ENCODE measurements at regions not wholly inside any gene's neighbourhood (a gene's known extent, or its start where the extent isn't known, plus 50 kb on each side); places are given as distances from the start of the nearest gene placed in this dataset.

DNA sequence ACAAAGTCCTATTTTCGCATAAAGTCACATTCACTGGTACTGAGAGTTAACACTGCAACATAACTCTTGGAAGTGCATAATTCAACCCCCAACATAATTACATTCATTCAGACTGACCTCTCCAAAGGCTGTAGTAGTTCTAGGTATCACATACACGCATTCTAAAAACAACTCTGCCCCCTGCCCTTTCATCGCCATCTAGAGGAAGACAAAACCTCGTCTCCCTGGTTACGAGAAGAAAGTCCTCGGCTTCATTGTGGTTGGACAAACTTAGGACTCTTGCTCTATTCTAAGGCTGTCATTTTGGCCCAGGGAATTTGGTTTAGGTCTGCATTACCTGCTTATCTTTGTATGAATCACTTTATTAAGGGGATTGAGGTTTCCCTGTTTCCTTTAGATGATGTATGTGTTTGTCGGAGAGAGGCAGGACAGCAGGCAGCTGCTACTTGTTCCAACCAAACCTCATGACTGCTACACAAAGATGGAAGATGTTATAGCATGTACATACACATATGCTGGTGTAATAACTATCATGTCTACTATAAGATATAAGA is 215.4 kb upstream of the NRXN1 start:
- no peak for DNase-seq

DNA sequence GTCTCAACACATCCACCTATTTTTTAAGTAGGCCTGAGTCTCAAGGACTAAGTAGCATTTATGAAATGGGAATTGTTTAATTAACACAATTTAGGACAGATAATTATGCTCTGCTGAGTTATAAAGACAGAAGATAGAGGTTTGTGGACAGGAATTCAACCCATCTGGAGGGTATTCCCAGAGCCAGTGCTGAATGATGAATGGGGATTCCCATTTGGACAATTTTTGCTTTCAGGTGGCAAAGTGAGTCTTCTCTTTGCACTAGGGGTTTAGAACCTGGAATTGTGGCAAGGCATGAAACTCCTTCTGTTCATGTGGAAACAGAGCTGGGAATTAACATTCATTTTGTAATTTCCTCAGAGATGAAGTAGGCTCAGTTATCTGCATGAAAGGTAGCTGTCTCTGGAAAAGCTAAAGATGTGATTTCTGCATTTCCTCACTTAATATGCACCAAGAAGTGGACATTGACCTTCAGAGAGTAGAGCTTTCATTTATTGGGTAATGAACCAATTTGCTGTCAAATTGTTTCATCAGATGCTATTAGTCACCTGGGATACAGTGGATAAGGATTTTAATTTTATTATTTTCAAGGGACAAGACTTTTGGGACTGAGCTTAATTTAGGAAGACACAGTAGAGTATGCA is 212.1 kb upstream of the NRXN1 start:
- no peak for DNase-seq

DNA sequence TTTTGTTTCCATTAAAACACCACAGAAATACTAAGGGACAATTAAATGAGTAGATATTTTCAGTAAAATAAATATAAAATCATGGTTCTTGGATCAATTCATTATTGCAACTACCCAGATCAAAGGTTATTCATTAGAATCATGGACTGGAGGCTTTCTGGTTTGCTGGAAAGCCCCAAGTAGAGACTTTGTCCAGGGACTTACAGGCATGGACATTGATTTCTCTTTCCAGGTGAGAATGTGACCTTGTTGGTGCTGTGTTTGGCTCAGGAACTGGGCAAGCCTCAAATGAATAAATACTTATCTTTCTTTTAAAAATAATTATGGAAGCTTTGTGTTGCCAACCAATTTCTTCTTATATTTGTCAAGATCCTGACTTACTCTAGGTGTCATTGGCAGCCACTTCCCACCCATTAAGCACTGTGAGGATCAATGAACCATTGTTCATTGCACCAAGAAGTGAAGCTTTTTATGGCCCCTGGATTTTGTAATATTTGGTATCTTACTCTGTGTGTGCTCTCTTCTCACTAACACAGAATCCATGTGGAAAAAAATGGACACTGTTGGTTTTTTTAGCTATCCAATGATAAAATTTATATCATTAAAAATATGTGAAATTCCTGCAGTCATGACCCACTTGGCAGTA is 205.8 kb upstream of the NRXN1 start:
- no peak for DNase-seq

DNA sequence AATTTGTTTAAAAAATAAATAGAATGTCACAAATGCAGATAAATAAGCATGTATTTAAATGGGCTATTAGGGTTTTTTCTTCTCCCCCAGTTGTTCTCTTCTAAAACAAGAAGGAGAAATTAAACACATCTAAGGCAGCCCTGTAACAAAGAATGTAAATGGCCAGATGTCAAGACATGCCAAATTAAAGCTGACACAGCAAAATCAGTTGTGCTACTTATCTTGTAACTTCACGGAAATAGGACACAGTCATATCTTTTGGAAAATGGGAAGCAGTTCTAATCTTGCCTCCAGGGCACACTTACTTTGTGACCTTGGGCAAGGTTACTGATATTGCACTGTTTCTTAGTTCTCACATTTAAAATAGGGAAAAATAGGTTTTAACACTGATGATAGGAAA is 200.1 kb upstream of the NRXN1 start:
- no peak for DNase-seq

DNA sequence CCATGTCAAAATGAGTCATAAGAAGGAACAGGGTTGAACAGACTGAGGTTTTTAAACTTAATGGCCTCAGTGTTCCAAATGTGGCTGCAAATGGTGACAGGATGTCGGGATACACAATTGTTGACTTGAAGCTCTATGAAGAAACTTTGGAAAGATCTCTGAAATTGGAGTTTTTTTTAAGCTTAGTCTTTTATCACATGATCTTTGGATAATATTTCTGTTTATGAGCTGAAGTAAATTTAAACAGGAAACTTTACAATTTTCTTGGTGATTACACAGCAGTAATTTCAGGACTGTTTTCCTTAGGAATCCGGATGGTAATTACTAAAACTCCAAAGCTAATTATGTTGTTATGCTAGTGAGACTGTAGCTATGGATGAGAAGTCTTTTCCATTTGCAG is 199.1 kb upstream of the NRXN1 start:
- DNase-seq, result no peak

DNA sequence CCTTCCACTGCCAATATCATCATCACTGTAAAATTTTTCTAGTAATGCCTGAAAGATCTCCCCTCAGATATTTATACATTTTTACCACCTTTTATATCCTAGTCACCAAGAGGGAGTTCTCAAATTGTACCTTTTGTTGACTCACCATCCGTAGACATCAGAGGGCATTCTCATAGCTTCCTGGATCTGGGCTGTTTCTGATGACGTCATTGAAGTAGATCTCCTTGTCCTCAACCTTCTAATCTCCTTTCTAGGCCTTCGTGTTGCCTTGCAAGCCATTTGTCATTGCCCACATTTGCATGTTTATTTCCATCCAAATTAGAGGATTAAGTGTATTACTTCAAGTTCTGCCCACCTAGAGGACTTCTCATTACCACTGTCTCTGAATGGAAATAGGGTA is 193.4 kb upstream of the NRXN1 start:
- DNase-seq, result no peak

DNA sequence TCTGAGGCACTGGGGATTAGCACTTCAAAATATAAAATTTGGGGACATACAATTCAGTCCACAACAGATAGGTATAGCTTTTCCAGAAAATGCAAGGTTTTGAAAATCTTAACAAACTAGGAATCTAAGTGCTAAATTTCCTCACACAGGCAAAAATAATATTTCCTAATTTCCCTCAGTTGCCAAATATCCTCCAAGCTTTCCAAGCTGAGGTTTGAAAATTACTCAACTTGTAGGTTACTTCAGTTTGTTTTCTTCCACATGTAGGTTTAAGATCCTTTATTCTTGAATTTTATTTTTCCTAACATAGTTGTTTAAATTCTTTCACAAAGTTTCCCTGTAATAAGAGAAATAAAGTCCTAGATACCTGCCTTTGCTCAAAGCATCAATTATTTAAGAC is 192.9 kb upstream of the NRXN1 start:
- no peak for DNase-seq

DNA sequence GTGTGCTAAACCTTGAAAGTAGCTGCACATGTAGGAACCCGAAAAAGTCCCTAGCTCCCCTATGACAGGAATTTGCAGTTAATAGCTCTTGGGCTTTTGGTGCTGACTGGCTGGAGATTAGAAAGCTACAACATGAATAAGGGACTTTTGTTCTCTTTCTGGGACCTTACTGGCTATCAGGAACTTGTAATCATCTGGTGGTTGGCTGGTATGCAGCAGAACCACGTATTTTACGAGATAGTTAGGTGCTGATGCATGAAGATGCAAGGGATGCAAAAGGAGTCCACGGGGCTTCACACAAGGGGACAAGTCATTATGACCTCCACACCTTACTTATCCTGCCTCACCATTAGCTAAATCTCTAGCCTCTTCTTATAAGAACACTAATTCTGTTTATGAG is 190.2 kb upstream of the NRXN1 start:
- no peak for DNase-seq

DNA sequence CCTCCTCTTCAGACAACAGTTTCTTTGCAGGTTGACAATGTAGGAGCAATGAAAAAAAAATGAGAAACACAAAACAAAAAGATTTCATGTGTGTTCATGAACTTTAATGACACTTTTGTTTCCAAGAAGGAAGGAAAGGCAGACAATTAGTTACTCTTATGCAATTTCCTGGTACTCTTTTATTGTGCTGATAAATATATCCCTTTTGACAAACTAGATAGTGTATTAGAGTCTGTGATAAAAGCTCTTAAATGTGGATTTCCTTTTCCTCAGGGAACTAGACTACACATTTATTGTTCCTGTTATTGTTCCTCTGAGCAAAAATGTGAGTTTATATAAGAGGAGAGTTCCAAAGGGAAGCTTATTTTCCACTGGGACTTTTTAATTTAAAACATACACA is 188.7 kb upstream of the NRXN1 start:
- no peak for DNase-seq

DNA sequence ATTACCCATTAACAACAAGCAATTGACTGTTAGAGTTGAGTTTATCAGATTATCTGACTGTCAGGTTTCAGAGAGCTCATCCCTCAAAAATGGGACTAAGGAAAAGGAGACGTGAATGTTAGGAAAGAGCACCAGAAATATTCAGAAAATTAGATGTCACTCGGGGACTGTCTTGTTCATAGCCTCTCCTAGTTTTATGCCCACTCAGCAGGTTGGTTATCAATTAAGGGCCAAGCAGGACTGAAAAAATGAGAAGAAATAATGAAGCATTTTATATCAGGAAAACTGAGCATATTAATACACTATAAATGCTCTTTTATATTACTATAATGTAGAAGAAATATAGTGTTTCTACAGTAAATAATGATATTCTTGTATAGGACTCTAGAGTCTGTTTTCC is 188.1 kb upstream of the NRXN1 start:
- DNase-seq, result no peak

DNA sequence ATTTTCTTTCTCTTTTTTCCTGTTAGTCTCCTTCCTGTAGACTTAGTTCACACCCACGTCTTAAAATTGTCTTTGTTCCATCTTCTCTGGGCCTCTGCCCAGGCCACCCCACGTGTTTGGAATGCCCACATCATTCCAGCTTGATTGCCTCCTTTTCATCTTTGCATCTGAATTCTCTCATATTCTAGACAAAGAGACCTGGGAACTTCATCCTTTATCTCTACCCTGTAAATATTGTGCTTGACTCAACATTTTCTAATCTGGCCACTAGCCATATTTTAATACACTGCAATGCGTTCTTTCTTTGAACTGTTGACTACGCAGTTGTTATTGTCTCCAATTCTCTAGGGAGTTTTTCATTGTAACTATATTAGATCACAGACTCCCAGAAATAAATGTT is 187.5 kb upstream of the NRXN1 start:
- DNase-seq, result no peak

DNA sequence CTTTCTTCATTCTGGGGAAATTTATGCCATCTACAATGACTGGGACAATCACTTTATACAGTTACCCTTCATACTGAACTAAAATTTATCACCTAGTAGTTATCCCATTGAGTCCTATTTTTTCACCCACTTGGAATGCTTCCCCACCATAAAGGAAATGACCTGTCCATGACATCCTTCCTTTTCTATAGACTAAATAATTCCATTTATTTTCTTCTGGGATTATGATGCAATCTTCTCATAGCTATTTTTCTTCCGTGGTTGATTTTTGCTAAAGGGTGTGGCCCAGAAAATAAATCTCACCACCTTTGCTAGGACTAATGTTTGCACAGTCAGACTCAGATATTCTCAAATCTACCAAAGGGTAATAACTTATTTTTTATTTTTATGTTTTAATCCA is 186.1 kb upstream of the NRXN1 start:
- no peak for DNase-seq

DNA sequence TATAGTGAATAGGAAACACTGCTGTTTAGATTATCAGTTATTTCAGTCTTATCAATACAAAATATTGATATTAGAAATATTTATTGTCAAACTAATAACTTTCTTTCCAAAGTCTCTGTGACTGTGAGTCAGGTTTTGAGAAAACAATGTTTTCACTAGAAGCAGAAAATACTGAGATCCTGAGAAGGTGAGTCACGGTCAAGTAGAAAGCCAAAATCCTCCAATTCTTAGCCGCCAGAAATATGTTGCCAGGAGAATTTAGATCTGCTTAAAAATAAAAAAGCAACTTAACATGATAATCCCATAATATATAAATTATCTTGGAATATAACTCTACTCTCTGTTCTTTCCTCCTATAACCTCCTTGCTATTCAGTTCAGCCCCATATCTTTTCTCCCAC is 181.9 kb upstream of the NRXN1 start:
- no peak for DNase-seq

DNA sequence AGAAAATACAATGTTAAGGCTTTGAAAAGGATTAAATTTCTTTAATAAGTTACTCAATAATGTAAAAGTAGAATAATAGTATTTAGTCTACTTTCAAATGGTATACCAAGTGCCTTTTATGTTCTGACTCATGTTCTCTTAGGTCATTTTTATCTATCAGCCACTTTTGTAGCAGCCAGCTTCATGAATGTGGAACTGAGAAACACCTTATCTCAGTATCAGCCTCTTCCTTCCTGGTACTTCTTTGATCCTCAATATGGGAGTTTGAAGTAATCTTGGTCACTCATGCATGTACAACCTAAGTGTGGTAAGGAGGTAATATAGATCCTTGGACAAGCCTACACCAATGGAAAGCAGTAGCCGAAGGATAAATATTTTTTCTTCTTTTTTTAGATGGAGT is 180.4 kb upstream of the NRXN1 start:
- DNase-seq, result no peak

DNA sequence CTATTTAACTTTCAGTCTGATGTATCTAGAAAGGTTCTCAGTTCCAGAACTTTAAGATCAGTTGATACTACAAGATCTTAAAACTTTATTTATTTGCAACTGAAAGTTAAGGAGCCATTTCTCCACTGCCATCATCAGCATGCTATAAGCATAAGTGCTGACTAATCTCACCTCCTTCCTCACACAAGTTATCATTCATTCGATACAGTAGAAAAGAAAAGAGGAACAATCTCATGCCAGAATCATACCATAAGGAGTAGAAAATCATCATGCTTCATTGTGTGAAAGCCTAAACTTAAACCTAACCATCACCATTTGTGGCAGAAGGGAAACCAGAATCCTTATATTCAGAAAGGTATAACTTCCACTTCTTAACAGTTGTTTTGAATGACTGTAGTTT is 176.6 kb upstream of the NRXN1 start:
- no peak for DNase-seq

DNA sequence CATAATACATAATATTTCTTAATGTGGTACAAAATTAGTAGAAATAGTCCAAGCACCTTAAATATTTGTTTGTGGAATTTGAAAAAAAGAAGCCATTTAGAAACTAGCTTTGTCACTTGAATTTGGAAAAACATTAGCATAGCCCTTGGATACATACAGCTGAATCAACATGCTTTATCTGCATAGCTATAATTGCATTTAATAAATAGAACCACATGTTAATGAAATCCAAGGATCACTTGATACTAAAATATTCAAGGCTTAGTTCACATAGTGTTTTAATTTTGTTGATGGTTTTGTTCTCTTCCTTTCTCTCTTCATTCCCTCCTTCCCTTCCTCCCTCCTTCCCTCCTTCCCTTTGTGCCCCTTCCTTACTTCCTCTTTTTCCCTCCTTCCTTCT is 169.4 kb upstream of the NRXN1 start:
- DNase-seq, result no peak

DNA sequence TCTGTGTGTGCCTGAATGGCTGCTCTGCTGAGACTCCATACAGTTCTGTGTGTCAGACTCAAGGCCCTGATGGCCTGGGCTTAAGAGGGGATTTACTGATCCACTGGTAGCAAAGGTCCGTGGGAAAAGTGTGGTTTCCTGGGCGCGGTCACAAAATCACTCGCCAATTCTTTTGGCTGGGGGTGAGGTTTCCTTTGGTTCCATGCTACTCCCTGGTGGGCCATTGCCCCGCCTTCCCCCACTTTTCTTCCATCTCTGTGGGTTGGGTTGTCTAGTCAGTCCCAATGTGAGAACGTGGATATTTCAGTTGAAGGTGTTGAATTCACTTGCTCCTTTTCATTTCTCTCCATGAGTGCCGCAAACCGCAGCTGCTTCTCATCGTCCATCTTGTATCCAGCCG is 162.7 kb upstream of the NRXN1 start:
- no peak for DNase-seq

DNA sequence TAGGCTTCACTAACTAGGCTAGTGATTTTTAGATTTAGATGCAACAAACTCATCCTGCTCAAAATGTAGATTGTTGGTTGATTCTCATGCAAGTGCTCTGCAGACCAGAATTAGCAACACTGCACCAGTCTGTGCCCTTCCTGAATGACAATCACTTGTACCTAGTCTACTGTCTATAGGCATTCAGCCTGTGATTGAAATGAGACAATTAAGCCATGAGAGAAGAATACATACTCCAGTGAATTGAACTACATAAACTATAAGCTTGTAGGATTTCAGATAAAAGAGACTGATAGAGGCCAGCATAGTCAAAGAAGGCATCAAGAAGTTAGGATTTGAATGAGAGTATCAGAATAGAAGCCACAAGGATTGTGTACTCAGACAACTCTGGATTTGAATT is 138.3 kb upstream of the NRXN1 start:
- no peak for DNase-seq

DNA sequence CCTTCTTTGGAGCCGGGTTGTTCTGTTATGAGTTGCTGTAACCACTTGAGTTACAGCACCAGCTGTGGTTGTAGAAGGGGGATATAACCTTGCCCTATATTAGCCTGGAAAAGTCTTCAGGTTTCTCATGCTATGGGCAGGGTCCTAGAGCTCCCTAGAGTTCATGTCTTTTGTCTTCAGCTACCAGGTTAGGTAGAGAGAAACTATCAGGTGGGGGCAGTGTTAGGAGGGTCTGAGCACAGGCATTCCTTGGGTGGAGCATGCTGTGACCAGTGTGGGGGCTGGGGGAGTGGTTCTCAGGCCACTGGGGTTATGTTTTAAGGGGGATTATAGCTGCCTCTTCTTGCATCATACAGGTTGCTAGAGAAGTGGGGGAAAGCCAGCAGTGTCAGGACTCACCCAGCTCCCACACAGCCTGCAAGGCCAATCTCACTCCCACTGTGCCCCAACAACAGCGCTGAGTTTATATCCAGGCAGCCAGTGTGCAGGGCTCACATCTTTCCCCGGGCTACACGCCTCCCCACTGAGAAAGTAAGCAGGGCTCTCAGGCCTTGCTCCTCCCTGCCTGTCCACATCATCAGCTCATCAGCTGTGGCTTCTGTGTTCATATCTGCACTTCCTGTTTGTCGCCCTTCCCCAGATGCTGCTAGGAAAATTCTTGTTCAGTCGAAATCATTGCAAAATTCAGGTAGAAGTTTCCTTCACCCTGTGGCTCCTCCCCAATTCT is 133.8 kb upstream of the NRXN1 start:
- DNase-seq, result no peak

DNA sequence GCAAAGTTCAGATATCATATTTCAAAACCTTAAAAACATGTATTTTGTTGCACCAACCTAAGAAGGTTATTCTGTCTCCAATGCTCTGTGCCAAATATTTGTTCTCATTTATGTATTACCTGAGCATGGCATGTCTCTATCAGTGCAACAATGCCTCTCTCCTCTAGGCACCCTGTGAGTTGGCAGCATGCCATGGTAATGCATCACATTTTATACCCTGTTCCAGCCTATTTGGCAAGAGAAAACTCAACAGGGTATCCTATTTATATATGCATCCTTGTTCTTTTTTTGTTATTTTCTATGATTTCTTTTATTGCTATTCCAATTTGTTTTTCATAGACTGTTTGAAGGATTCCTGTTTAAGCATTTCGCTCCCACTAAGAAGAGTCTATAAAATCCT is 126.3 kb upstream of the NRXN1 start:
- no peak for DNase-seq

DNA sequence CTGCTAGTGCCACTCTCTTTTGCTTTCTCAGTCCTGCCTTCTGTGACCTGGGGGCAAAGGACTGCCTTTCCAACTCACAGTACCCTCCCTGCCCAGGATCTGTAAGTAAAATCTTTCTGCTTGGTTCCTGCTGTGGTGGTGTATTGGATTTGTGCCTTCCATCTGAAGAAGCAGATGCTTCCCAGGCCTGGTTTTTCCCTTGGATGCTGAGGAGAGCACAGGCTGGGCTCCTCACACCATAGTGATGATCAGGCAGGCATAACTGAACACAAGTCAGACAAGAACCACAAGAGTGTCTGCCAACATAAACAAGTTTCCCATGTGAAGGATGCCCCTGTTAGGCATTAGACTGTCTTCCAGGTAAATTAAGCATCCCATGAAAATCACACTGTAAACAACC is 121.3 kb upstream of the NRXN1 start:
- DNase-seq, result no peak

DNA sequence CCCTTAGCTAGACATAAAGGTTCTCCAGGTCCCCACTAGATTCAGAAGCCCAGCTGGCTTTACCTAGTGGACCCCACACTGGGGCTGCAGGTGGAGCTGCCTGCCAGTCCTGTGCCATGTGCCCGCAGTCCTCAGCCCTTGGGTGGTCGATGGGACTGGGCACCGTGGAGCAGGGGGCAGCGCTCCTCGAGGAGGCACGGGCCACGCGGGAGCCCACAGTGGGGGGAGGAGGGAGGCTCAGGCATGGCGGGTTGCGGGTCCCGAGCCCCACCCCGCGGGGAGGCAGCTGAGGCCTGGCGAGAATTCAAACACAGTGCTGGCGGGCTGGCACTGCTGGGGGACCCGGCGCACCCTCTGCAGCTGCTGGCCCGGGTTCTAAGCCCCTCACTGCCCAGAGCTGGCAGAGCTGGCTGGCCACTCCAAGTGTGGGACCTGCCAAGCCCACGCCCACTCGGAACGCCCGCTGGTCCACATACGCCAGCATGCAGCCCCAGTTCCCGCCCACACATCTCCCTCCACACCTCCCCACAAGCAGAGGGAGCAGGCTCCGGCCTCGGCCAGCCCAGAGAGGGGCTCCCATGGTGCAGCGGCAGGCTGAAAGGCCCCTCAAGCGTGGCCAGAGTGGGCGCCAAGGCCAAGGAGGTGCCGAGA is 119.7 kb upstream of the NRXN1 start:
- DNase-seq, result no peak

DNA sequence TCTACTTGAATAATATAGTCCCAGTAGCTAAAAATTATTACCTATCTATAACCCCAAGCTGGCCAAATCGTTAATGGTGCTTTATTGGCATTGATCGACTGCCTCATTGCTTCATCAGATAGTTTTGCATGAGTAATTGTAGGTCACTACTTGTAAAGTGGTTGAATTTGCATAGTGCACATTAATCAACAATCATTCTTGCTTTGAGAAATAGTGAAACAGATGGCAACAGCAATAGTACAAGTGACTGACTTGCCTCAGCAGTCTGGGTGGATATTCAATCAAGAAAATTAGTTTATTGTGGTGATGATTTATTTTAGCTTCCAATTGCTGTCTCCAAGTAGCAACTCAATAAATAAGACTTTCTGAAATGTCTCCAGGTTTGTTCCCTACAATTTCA is 117.8 kb upstream of the NRXN1 start:
- DNase-seq, result no peak

DNA sequence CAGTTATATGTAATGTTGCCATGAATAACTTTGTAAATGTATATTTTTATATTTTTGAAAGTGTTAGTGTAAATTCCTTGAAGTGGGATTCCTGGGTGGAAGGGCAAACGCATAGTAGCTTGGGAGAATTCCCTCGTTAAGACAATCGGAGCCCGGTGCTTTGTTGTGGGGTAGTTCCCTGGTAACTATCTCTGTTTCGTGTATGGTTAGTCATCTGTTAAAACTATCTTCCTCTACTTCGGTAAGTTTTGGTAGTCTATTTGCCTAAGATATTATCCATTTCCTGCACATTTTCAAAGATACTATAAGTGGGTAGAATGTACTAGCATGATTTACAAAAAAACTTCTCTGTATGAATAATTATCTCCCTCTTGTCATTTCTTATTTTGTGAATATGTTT is 113.8 kb upstream of the NRXN1 start:
- DNase-seq, result no peak

All from cerebellar nuclear complex (tissue), 1 donor.